Neutrophil (primary cell): ENCODE measurements at regions not wholly inside any gene's neighbourhood (a gene's known extent, or its start where the extent isn't known, plus 50 kb on each side); places are given as distances from the start of the nearest gene placed in this dataset.

Experiments used
- H3K27ac ChIP-seq: fragments of 200-600 bp; sonication (generic); 2 replicates; pipeline ENCODE4 v1.5.1; 2016; ENCODE audit warnings: mild to moderate bottlenecking, moderate library complexity
- H3K27me3 ChIP-seq: fragments of 200-600 bp; sonication (generic); 2 replicates; pipeline ENCODE4 v1.6.0; 2016; ENCODE audit warnings: mild to moderate bottlenecking
- H3K36me3 ChIP-seq: fragments of 200-600 bp; sonication (generic); 2 replicates; pipeline ENCODE4 v1.5.1; 2017
- H3K4me1 ChIP-seq, 2 experiments: fragments of 200-600 bp in 1 of 2; sonication (generic) in 1 of 2; 1 replicate in 1 of 2; 2 replicates in 1 of 2; pipeline versions ENCODE4 v1.5.1 to v1.6.1; 2013 to 2016; ENCODE audit warnings: low read depth in 1 of 2, low read length in 1 of 2, mild to moderate bottlenecking in 1 of 2, moderate library complexity in 1 of 2; ENCODE audit not compliant: control insufficient read depth in 1 of 2, insufficient read depth in 1 of 2
- H3K4me3 ChIP-seq, 2 experiments: fragments of 200-600 bp in 1 of 2; sonication (generic) in 1 of 2; 1 replicate in 1 of 2; 2 replicates in 1 of 2; pipeline ENCODE4 v1.5.1; 2013 to 2016; ENCODE audit warnings: low read depth in 1 of 2, low read length in 1 of 2, mild to moderate bottlenecking in 1 of 2, moderate library complexity in 1 of 2
- H3K9me3 ChIP-seq: fragments of 200-600 bp; sonication (generic); 2 replicates; pipeline ENCODE4 v1.5.1; 2016
- CTCF ChIP-seq: fragments of 200-600 bp; sonication (generic); IDR thresholded peaks from 2 replicates; pipeline ENCODE4 v1.5.1; 2016; ENCODE audit warnings: antibody characterized with exemption

GRCh38 chr5:87185838-87186237, 81.8 kb upstream of the RASA1 start:
- H3K27me3 ChIP-seq = no peaks in the 10 kb centered on the region
- H3K4me1 ChIP-seq = no peaks in the 10 kb centered on the region
- H3K27ac ChIP-seq = no peak overlapping the region
- no peak overlapping the region for H3K4me3 ChIP-seq
- no peaks in the 10 kb centered on the region for H3K9me3 ChIP-seq
- H3K36me3 ChIP-seq = no peaks in the 10 kb centered on the region
- TF ChIP-seq CTCF = no peak

GRCh38 chr5:87188391-87188790, 79.3 kb upstream of the RASA1 start:
- Histone ChIP-seq H3K27ac (no peak overlapping the region), H3K9me3 (no peaks in the 10 kb centered on the region), H3K27me3 (no peaks in the 10 kb centered on the region), H3K4me3 (no peak overlapping the region), H3K36me3 (no peaks in the 10 kb centered on the region), H3K4me1 (no peaks in the 10 kb centered on the region)
- TF ChIP-seq CTCF = no peak

- Histone ChIP-seq H3K36me3 (no peaks in the 10 kb centered on the region), H3K4me3 (no peak overlapping the region), H3K4me1 (no peaks in the 10 kb centered on the region), H3K9me3 (no peaks in the 10 kb centered on the region), H3K27me3 (no peaks in the 10 kb centered on the region), H3K27ac (no peak overlapping the region)
- TF ChIP-seq CTCF = no peak
Measured at GRCh38 chr5:87190041-87190440, 77.6 kb upstream of the RASA1 start.

GRCh38 chr5:87190687-87191086, 77.0 kb upstream of the RASA1 start:
- TF ChIP-seq CTCF = no peak
- no peaks in the 10 kb centered on the region for H3K9me3 ChIP-seq
- H3K36me3 ChIP-seq = no peaks in the 10 kb centered on the region
- H3K4me3 ChIP-seq = no peak overlapping the region
- H3K27ac ChIP-seq = no peak overlapping the region
- no peaks in the 10 kb centered on the region for H3K4me1 ChIP-seq
- H3K27me3 ChIP-seq = no peaks in the 10 kb centered on the region

GRCh38 chr5:87191645-87192044, 76.0 kb upstream of the RASA1 start:
- Histone ChIP-seq H3K27ac (no peak overlapping the region), H3K36me3 (no peaks in the 10 kb centered on the region), H3K4me1 (no peaks in the 10 kb centered on the region), H3K27me3 (no peaks in the 10 kb centered on the region), H3K4me3 (no peak overlapping the region), H3K9me3 (no peaks in the 10 kb centered on the region)
- TF ChIP-seq CTCF = no peak

GRCh38 chr5:87195104-87195591, 72.5 kb upstream of the RASA1 start:
- H3K4me3 ChIP-seq = no peak overlapping the region
- no peaks in the 10 kb centered on the region for H3K36me3 ChIP-seq
- H3K4me1 ChIP-seq = no peaks in the 10 kb centered on the region
- TF ChIP-seq CTCF = no peak
- no peaks in the 10 kb centered on the region for H3K9me3 ChIP-seq
- no peaks in the 10 kb centered on the region for H3K27me3 ChIP-seq
- H3K27ac ChIP-seq = no peak overlapping the region
